Muscle of leg (tissue), 3 donors: ENCODE measurements at regions not wholly inside any gene's neighbourhood (a gene's known extent, or its start where the extent isn't known, plus 50 kb on each side); places are given as distances from the start of the nearest gene placed in this dataset.
"Not testable (repeated sequence)": the region's sequence is repeated elsewhere in the genome, so short reads cannot be mapped to it uniquely, and the experiment has no call there.

Experiments
- DNase-seq: peaks from one replicate; pipeline ENCODE4 v3.0.0; 2013
- H3K27ac ChIP-seq: one replicate; pipeline ENCODE4 v1.5.1; 2013; ENCODE audit warnings: mild to moderate bottlenecking, low read length, control low read depth
- H3K27me3 ChIP-seq: one replicate; pipeline ENCODE4 v1.6.1; 2013; ENCODE audit warnings: low read length; ENCODE audit not compliant: control insufficient read depth, insufficient read depth
- H3K36me3 ChIP-seq: one replicate; pipeline ENCODE4 v1.6.1; 2013; ENCODE audit warnings: low read length; ENCODE audit not compliant: control insufficient read depth, insufficient read depth
- H3K4me1 ChIP-seq: one replicate; pipeline ENCODE4 v1.6.1; 2013; ENCODE audit warnings: low read length; ENCODE audit not compliant: control insufficient read depth, insufficient read depth
- H3K4me3 ChIP-seq: one replicate; pipeline ENCODE4 v1.5.1; 2013; ENCODE audit warnings: low read length, control low read depth
- H3K9me3 ChIP-seq: replicated peaks from 2 replicates; pipeline ENCODE4 v1.6.1; 2013; ENCODE audit warnings: low read depth, low read length; ENCODE audit not compliant: control insufficient read depth
- WGBS: methylation state at CpG from one replicate; pipeline ENCODE4 v1.1.5; 2013; ENCODE audit warnings: missing lambda C conversion rate; ENCODE audit not compliant: insufficient coverage; 5-methylcytosine and 5-hydroxymethylcytosine counted together

DNA sequence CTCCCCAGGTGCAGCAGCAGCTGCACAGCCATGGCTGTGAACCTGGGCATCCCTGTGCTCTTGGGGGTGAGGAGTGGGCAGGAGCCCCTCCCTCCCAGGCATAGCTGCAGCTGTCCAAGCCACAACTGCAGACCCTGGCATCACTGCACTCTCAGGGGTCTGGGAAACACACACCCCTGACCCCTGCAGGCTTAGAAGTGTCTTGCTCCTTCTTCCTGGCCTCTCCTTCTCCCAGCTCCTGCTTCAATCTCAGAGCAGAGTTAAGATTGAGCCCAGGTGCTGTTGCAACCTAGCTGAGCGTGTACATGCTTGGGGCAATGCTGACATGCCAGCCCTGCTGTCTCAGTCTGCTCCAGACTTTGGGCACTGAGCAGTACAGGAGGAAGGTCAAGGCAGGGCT lies 833.6 kb downstream of the FLRT2 start:
- Histone ChIP-seq H3K9me3 (no peaks in the 10 kb centered on the region), H3K27ac (no peak overlapping the region), H3K4me1 (no peaks in the 10 kb centered on the region), H3K27me3 (no peaks in the 10 kb centered on the region), H3K4me3 (no peak overlapping the region), H3K36me3 (no peaks in the 10 kb centered on the region)
- WGBS = 89% methylated on average over 1 of the region's 1 CpG
- DNase-seq = no peak

DNA sequence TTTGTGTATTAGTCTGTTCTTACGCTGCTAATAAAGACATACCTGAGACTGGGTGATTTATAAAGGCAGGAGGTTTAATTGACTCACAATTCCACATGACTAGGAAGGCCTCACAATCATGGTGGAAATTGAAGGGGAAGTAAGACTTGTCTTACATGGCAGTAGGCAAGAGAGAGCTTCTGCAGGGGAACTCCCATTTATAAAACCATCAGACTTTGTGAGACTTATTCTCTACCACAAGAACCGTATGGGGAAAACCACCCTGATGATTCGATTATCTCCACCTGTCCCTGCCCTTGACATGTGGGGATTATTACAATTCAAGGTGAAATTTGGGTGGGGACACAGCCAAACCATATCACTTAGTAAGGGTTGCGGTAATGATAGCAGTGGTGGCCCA lies 833.1 kb downstream of the FLRT2 start:
- no peaks in the 10 kb centered on the region for H3K4me1 ChIP-seq
- no peak overlapping the region for H3K4me3 ChIP-seq
- H3K27ac ChIP-seq = no peak overlapping the region
- no peaks in the 10 kb centered on the region for H3K36me3 ChIP-seq
- WGBS = 100% methylated on average over 1 of the region's 4 CpGs
- no peaks in the 10 kb centered on the region for H3K27me3 ChIP-seq
- DNase-seq = no peak
- no peaks in the 10 kb centered on the region for H3K9me3 ChIP-seq

DNA sequence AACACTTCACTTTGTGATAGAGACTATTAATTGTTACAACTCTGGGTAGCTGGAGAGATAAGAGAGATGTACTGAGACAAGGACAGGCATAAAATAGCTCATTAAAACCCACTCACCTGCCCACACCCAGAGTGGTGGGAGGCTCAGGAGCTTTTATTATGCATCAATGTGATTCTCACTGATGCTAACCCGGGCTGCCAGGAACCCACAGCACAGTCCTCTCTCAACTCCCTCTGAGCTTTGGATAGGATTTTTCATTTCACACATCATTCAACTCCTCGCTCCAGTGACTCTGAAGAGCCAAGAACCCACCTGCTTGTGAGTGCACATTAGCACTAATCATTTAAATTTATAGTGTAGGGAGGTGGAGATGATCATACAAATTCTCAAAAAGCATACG lies 827.9 kb downstream of the FLRT2 start:
- WGBS = no CpG with 5 or more reads among the region's 3 CpGs
- H3K36me3 ChIP-seq = no peaks in the 10 kb centered on the region
- no peak for DNase-seq
- H3K9me3 ChIP-seq = no peaks in the 10 kb centered on the region
- no peaks in the 10 kb centered on the region for H3K27me3 ChIP-seq
- H3K4me3 ChIP-seq = no peak overlapping the region
- no peak overlapping the region for H3K27ac ChIP-seq
- H3K4me1 ChIP-seq = no peaks in the 10 kb centered on the region

DNA sequence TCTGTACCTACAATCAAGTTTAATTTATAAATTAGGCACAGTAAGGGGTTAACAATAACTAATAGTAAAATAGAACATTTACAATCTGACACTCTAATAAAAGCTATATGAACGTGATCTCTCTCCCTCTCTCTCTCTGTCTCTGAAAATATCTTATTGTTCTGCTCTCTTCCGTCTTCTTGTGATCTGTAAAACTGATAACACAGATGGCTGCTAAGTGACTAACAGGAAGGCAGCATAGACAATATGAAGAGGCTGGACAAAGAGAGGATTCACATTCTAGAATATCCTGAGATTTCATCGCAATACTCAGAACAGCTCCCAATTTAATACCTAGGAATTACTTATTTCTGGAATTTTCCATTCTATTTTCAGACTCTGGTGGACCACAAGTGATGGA lies 827.2 kb downstream of the FLRT2 start:
- Histone ChIP-seq H3K36me3 (no peaks in the 10 kb centered on the region), H3K27ac (no peak overlapping the region), H3K27me3 (no peaks in the 10 kb centered on the region), H3K4me3 (no peak overlapping the region), H3K9me3 (no peaks in the 10 kb centered on the region), H3K4me1 (no peaks in the 10 kb centered on the region)
- WGBS = no CpG with 5 or more reads among the region's 3 CpGs
- DNase-seq = no peak

DNA sequence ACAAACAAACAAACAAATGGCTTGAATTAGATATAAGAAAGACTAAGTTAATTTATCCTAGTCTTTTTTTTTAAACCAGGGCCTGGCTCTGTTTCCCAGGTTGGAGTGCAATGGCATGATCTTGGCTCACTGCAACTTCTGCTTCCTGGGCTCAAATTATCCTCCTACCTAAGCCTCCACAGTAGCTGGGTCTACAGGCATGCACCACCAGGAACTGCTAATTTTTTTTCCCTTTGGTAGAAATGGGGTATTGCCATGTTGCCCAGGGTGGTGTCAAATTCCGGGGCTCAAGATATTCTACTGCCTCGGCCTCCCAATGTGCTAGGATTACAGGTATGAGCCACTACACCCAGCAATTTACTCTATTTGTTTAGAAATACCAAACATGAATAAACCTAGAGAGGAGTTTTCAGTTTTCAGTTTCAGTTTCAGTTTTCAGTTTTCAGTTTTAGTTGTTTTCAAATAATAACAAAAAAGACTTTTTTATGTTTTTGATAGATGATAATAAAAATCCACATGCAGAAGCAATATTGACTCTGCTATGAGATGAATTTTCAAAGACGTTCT lies 817.0 kb downstream of the FLRT2 start:
- Histone ChIP-seq H3K36me3 (no peaks in the 10 kb centered on the region), H3K27me3 (no peaks in the 10 kb centered on the region), H3K4me1 (no peaks in the 10 kb centered on the region), H3K4me3 (no peak overlapping the region), H3K27ac (no peak overlapping the region), H3K9me3 (no peaks in the 10 kb centered on the region)
- no CpG with 5 or more reads among the region's 3 CpGs for WGBS
- no peak for DNase-seq

DNA sequence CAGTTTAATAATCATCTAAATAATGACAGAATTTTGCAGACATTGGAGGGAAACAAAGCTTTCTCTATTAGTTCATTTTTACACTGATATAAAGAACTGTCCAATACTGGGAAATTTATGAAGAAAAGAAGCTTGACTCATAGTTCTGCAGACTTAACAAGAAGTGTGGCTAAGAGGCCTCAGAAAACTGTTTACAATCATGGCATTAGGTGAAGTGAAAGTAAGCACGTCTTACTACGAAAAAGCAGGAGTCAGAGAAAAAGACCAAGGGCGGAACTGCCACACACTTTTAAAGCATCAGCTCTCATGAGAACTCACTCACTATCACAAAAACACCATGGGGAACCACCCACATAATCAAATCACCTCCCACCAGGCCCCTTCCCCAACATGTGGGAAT lies 804.4 kb downstream of the FLRT2 start:
- no peak overlapping the region for H3K27ac ChIP-seq
- H3K36me3 ChIP-seq = no peaks in the 10 kb centered on the region
- H3K4me3 ChIP-seq = no peak overlapping the region
- H3K4me1 ChIP-seq = no peaks in the 10 kb centered on the region
- no peaks in the 10 kb centered on the region for H3K27me3 ChIP-seq
- no peaks in the 10 kb centered on the region for H3K9me3 ChIP-seq
- DNase-seq = no peak
- no CpG with 5 or more reads among the region's 3 CpGs for WGBS

DNA sequence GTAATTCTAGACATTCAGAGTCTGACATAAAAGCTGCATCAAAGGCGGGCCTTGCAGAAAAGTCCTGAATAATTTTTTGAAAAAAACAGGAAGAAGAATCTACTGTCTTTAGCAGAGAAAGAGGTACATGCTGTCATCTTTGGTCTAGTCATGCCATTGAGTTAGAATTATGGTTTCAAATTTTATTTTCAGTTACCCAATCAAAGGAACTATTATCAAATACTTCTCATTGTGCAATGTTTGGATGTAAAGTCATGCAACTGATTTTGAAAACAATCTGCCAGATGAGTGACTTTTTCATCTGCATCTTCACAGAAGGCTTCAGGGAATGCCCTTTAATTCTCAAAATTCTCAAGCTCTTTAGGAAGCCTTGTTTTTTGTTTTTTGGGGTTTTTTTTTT lies 803.5 kb downstream of the FLRT2 start:
- Histone ChIP-seq H3K4me1 (no peaks in the 10 kb centered on the region), H3K36me3 (no peaks in the 10 kb centered on the region), H3K9me3 (no peaks in the 10 kb centered on the region), H3K4me3 (no peak overlapping the region), H3K27ac (no peak overlapping the region), H3K27me3 (no peaks in the 10 kb centered on the region)
- WGBS = 75% methylated on average over 1 of the region's 1 CpG
- DNase-seq = no peak

DNA sequence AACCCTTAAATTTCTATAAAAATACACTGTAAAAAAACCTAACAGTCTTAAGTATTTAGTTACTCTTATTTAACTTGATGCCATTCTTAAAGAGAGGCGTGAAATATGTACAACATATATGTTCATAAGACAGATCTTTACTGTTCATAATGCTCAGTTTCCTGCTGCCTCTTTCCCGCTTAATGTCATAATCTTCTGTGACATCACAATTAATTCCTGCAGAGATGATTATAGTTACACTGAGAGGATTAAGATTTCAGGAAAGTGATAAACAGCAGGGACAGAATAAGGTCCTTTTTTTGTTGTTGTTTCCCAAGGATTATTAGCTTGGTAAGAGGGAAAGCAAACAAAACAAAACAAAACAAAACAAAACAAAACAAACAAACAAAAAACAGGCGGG lies 801.4 kb downstream of the FLRT2 start:
- no peak overlapping the region for H3K27ac ChIP-seq
- no peak overlapping the region for H3K4me3 ChIP-seq
- H3K9me3 ChIP-seq = no peaks in the 10 kb centered on the region
- H3K4me1 ChIP-seq = no peaks in the 10 kb centered on the region
- DNase-seq = no peak
- no CpG with 5 or more reads among the region's 3 CpGs for WGBS
- H3K36me3 ChIP-seq = no peaks in the 10 kb centered on the region
- H3K27me3 ChIP-seq = no peaks in the 10 kb centered on the region

DNA sequence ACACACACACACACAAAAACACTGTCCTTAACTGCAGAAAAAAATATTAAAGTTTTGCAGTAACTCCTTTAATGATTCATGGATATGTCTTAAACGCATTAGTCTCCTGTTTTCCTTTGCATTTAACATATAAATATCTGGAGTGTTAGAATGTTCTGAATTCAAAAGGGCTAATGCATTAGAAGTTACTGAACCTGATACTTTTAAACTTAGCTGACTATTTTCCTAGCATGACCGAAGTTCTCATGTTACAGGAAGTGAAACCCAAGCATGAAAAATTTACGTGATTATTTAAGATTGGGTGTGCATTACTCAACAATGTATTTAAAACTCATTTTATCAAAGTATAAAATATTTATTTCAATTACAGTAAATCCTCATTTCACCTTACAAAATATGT lies 791.2 kb downstream of the FLRT2 start:
- Histone ChIP-seq H3K27me3 (no peaks in the 10 kb centered on the region), H3K4me1 (no peaks in the 10 kb centered on the region), H3K9me3 (no peaks in the 10 kb centered on the region), H3K27ac (no peak overlapping the region), H3K4me3 (no peak overlapping the region), H3K36me3 (no peaks in the 10 kb centered on the region)
- DNase-seq = peak; percentile 21
- no CpG with 5 or more reads among the region's 3 CpGs for WGBS

DNA sequence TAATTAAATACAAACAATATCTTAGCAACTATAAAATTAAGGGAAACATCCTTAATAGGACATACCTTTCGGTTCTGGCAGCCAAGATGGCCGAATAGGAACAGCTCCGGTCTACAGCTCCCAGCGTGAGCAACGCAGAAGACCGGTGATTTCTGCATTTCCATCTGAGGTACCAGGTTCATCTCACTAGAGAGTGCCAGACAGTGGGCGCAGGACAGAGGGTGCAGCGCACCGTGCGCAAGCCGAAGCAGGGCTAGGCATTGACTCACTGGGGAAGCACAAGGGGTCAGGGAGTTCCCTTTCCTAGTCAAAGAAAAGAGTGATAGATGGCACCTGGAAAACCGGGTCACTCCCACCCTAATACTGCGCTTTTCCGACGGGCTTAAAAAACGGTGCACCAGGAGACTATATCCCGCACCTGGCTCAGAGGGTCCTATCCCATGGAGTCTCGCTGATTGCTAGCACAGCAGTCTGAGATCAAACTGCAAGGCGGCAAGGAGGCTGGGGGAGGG lies 782.3 kb downstream of the FLRT2 start:
- H3K4me1 ChIP-seq, H3K36me3 ChIP-seq, H3K27ac ChIP-seq, H3K4me3 ChIP-seq, H3K9me3 ChIP-seq, H3K27me3 ChIP-seq, DNase-seq: not testable (repeated sequence)
- WGBS = 93% methylated on average over 15 of the region's 19 CpGs

DNA sequence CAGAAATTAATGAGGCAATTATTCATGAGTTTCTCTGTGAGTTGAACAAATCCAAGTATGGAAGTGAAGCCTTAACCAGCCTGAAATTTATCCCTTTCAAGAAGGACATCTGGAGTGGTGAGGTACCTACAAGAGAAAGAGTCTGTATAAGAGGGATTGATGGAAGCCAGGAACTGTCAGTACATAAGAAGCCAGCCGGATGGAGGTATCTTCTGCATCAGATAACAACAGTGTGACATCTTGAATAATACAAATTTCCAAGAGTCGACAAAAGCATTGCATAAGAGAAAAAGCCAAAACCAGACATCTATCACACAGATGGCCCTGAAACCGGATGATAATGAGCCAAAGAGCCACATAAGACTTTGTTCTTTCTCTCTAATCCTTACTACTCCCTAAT lies 781.2 kb downstream of the FLRT2 start:
- H3K4me3 ChIP-seq = no peak overlapping the region
- H3K27ac ChIP-seq = no peak overlapping the region
- H3K9me3 ChIP-seq = no peaks in the 10 kb centered on the region
- H3K36me3 ChIP-seq = no peaks in the 10 kb centered on the region
- H3K27me3 ChIP-seq = no peaks in the 10 kb centered on the region
- no CpG with 5 or more reads among the region's 3 CpGs for WGBS
- no peaks in the 10 kb centered on the region for H3K4me1 ChIP-seq
- peak; percentile 14 for DNase-seq
